GM12878 (cell line): ENCODE measurements at regions not wholly inside any gene's neighbourhood (a gene's known extent, or its start where the extent isn't known, plus 50 kb on each side); places are given as distances from the start of the nearest gene placed in this dataset.

Source experiments
- ATAC-seq: fragments of 200-7000 bp; cut with Tn5 transposase; 3 replicates; pipeline ENCODE4 v1.9.1; 2020; ENCODE audit warnings: mild to moderate bottlenecking, moderate library complexity
- BruUV-seq: library from RNA; stranded (reverse); fragments of 400-500 nt; replicated peaks from 2 replicates; lab custom pipeline; 2021; lab: Mats Ljungman, UMichigan
- CTCF ChIA-PET: fragments of 300-600 bp; sonication (Branson Sonifier 250); formaldehyde crosslinking; extraction: SDS; loops from one replicate; lab custom pipeline; 2021; ENCODE audit warnings: inconsistent platforms; lab: Yijun Ruan, JAX
- POLR2A ChIA-PET: fragments of 350-600 bp; formaldehyde crosslinking; extraction: SDS; loops from one replicate; lab custom pipeline; 2021; ENCODE audit warnings: inconsistent platforms; lab: Charles Lee
- RAD21 ChIA-PET: fragments of 300-600 bp; sonication (Branson Sonifier 250); formaldehyde crosslinking; loops from one replicate; lab custom pipeline; 2023; ENCODE audit warnings: antibody characterized with exemption; ENCODE audit not compliant: unreplicated experiment; lab: Charles Lee
- SMC1A ChIA-PET: fragments of 300-600 bp; sonication (Branson Sonifier 250); formaldehyde crosslinking; loops from one replicate; lab custom pipeline; 2023; ENCODE audit not compliant: unreplicated experiment, uncharacterized antibody; lab: Charles Lee
- DNase-seq: peaks from one replicate; pipeline ENCODE4 v3.0.0-alpha.2; 2011; ENCODE audit warnings: low read depth, low spot score
- FAIRE-seq: peaks from 3 replicates; lab custom pipeline; 2011; peaks lifted over from hg19 to GRCh38; lab: Jason Lieb, UNC
- H2AFZ ChIP-seq: 2 replicates; pipeline ENCODE4 v1.6.0; 2011; ENCODE audit warnings: low read depth, low read length, control low read depth; ENCODE audit not compliant: control insufficient read depth
- H3K27ac ChIP-seq: 2 replicates; pipeline ENCODE4 v1.5.1; 2011; ENCODE audit warnings: control low read depth; ENCODE audit not compliant: control insufficient read depth, insufficient read depth
- H3K27me3 ChIP-seq, 2 experiments: replicated peaks in 1 of 2; 2 replicates each; pipeline versions ENCODE4 v1.6.0 to v1.6.1; 2011; ENCODE audit warnings: low read length in 1 of 2; ENCODE audit not compliant: control insufficient read depth in 2 of 2, insufficient read depth in 2 of 2
- H3K36me3 ChIP-seq, 2 experiments: 2 replicates each; pipeline ENCODE4 v1.5.1; 2011; ENCODE audit warnings: low read length in 1 of 2; ENCODE audit not compliant: control insufficient read depth in 2 of 2, insufficient read depth in 2 of 2
- H3K4me1 ChIP-seq: 2 replicates; pipeline ENCODE4 v1.6.1; 2011; ENCODE audit warnings: mild to moderate bottlenecking, low read length, moderate library complexity, mixed read lengths; ENCODE audit not compliant: control insufficient read depth, insufficient read depth
- H3K4me2 ChIP-seq: 2 replicates; pipeline ENCODE4 v1.6.0; 2011; ENCODE audit warnings: control low read depth; ENCODE audit not compliant: control insufficient read depth, insufficient read depth
- H3K4me3 ChIP-seq: fragments of 200-600 bp; sonication (generic); 2 replicates; pipeline ENCODE4 v1.5.1; 2016
- H3K79me2 ChIP-seq: 2 replicates; pipeline ENCODE4 v1.6.0; 2011; ENCODE audit warnings: low read length; ENCODE audit not compliant: control insufficient read depth, insufficient read depth
- H3K9ac ChIP-seq: 2 replicates; pipeline ENCODE4 v1.8.0; 2011; ENCODE audit warnings: low read length, control low read depth, mixed read lengths; ENCODE audit not compliant: control insufficient read depth, insufficient read depth
- H3K9me3 ChIP-seq: replicated peaks from 3 replicates; pipeline ENCODE4 v1.5.1; 2011; ENCODE audit warnings: mild to moderate bottlenecking, low read length; ENCODE audit not compliant: control insufficient read depth, insufficient read depth
- H4K20me1 ChIP-seq: 2 replicates; pipeline ENCODE4 v1.6.0; 2011; ENCODE audit not compliant: control insufficient read depth, insufficient read depth
- CREB1 ChIP-seq: IDR thresholded peaks from 2 replicates; pipeline ENCODE4 v1.6.1; 2012; ENCODE audit warnings: low read depth, mild to moderate bottlenecking, inconsistent platforms
- KDM1A ChIP-seq: fragments of 200-600 bp; sonication (generic); IDR thresholded peaks from 2 replicates; pipeline ENCODE4 v1.6.1; 2016; ENCODE audit warnings: borderline replicate concordance
- WGBS: methylation state at CpG from one replicate; pipeline ENCODE4 v1.1.6; 2016; ENCODE audit warnings: low lambda C conversion rate; ENCODE audit not compliant: insufficient replicate concordance, insufficient coverage; ENCODE audit errors: missing lambda C conversion rate; 5-methylcytosine and 5-hydroxymethylcytosine counted together
- in situ Hi-C: fragments of 300-500 bp; cut with MboI; formaldehyde crosslinking; loops from 9 replicates; pipeline ENCODE4 v1.14.3; 2018; ENCODE audit warnings: mixed read lengths
- intact Hi-C: fragments of 100-400 bp; cut with micrococcal nuclease; formaldehyde crosslinking; loops from one replicate; pipeline ENCODE4 v1.14.2; 2022; ENCODE audit not compliant: unreplicated experiment
- TF ChIP-seq, protein P1 (sequence below): IDR thresholded peaks from 2 replicates; pipeline ENCODE4 v1.6.1; 2012; ENCODE audit warnings: mild to moderate bottlenecking, low read depth, low read length
- TF ChIP-seq, protein P2 (sequence below): fragments of 450-650 bp; IDR thresholded peaks from 2 replicates; pipeline ENCODE4 v1.6.1; 2017; ENCODE audit warnings: low read depth, mild to moderate bottlenecking, moderate library complexity
- TF ChIP-seq, protein P3 (sequence below): fragments of 450-650 bp; IDR thresholded peaks from 2 replicates; pipeline ENCODE4 v1.6.1; 2017; ENCODE audit warnings: borderline replicate concordance

DNA sequence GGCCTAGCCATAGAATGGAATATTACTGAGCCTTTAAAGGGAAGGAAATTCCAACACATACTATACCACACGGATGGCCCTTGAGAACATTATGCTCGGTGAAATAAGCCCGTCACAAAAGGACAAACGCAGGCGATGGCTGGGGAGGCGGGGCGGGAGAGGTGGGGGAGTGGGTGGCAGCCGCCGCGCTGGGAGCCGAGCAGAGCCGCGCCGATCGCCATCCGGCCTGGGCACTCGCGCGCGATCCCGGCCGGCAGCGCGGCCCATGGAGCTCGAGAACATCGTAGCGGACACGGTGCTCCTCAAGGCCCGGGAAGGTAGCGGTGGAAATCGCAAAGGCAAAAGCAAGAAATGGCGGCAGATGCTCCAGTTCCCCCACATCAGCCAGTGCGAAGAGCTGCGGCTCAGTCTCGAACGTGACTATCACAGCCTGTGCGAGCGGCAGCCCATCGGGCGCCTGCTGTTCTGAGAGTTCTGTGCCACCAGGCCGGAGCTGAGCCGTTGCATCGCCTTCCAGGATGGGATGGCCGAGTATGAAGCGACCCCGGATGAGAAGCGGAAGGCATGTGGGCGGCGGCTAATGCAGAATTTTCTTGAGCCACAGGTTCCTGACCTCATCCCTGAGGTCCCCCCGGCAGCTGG, 140.1 kb downstream of the ZDHHC20 start (continued):
- TF ChIP-seq, protein P1, sequence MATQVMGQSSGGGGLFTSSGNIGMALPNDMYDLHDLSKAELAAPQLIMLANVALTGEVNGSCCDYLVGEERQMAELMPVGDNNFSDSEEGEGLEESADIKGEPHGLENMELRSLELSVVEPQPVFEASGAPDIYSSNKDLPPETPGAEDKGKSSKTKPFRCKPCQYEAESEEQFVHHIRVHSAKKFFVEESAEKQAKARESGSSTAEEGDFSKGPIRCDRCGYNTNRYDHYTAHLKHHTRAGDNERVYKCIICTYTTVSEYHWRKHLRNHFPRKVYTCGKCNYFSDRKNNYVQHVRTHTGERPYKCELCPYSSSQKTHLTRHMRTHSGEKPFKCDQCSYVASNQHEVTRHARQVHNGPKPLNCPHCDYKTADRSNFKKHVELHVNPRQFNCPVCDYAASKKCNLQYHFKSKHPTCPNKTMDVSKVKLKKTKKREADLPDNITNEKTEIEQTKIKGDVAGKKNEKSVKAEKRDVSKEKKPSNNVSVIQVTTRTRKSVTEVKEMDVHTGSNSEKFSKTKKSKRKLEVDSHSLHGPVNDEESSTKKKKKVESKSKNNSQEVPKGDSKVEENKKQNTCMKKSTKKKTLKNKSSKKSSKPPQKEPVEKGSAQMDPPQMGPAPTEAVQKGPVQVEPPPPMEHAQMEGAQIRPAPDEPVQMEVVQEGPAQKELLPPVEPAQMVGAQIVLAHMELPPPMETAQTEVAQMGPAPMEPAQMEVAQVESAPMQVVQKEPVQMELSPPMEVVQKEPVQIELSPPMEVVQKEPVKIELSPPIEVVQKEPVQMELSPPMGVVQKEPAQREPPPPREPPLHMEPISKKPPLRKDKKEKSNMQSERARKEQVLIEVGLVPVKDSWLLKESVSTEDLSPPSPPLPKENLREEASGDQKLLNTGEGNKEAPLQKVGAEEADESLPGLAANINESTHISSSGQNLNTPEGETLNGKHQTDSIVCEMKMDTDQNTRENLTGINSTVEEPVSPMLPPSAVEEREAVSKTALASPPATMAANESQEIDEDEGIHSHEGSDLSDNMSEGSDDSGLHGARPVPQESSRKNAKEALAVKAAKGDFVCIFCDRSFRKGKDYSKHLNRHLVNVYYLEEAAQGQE, result no peak
- TF ChIP-seq KDM1A, result no peak

DNA sequence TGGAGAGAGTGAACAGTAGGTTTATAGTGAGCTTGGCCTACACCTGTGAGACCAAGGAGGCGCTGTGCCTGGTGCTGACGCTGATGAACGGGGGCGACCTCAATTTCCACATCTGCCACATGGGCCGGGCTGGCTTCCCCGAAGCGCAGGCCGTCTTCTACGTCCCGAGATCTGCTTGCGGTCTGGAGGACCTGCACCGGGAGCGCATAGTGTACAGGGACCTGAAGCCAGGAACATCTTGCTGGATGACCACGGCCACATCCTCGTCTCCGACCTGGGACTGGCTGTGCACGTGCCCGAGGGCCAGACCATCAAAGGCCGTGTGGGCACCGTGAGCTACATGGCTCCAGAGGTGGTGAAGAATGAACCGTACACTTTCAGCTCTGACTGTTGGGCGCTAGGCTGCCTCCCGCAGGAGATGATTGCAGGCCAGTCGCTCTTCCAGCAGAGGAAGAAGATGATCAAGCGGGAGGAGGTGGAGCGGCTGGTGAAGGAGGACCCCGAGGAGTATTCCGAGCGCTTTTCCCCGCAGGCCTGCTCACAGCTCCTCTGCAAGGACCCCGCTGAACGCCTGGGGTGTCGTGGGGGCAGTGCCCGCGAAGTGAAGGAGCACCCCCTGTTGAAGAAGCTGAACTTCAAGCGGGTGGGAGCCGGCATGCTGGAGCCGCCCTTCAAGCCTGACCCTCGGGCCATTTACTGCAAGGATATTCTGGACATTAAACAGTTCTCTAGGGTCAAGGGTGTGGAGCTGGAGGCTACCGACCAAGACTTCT, 139.0 kb downstream of the ZDHHC20 start:
- TF ChIP-seq CREB1, result no peak
- TF ChIP-seq, protein P2, sequence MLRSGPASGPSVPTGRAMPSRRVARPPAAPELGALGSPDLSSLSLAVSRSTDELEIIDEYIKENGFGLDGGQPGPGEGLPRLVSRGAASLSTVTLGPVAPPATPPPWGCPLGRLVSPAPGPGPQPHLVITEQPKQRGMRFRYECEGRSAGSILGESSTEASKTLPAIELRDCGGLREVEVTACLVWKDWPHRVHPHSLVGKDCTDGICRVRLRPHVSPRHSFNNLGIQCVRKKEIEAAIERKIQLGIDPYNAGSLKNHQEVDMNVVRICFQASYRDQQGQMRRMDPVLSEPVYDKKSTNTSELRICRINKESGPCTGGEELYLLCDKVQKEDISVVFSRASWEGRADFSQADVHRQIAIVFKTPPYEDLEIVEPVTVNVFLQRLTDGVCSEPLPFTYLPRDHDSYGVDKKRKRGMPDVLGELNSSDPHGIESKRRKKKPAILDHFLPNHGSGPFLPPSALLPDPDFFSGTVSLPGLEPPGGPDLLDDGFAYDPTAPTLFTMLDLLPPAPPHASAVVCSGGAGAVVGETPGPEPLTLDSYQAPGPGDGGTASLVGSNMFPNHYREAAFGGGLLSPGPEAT, result no peak
- TF ChIP-seq, protein P3, sequence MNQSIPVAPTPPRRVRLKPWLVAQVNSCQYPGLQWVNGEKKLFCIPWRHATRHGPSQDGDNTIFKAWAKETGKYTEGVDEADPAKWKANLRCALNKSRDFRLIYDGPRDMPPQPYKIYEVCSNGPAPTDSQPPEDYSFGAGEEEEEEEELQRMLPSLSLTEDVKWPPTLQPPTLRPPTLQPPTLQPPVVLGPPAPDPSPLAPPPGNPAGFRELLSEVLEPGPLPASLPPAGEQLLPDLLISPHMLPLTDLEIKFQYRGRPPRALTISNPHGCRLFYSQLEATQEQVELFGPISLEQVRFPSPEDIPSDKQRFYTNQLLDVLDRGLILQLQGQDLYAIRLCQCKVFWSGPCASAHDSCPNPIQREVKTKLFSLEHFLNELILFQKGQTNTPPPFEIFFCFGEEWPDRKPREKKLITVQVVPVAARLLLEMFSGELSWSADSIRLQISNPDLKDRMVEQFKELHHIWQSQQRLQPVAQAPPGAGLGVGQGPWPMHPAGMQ, result no peak
- Histone ChIP-seq H3K36me3 (no peaks in the 10 kb centered on the region), H4K20me1 (no peaks in the 10 kb centered on the region), H3K4me3 (no peak overlapping the region), H3K27ac (no peak overlapping the region), H3K9ac (no peak overlapping the region), H3K27me3 (no peaks in the 10 kb centered on the region), H2AFZ (no peak overlapping the region), H3K9me3 (no peaks in the 10 kb centered on the region; the same call in 2 of the 3 replicates), H3K4me1 (peaks cover 4% of the 10 kb centered on the region), H3K4me2 (no peak overlapping the region), H3K79me2 (no peaks in the 10 kb centered on the region)
- CTCF ChIA-PET, result no interaction called here
- in situ Hi-C loops, result no loop called here
- RAD21 ChIA-PET, result no interaction called here
- no TSS peak for BruUV-seq
- SMC1A ChIA-PET, result no interaction called here
- FAIRE-seq, result no peak
- WGBS, result 97% methylated on average over 40 of the region's 40 CpGs
- ATAC-seq, result no peak
- POLR2A ChIA-PET, result no interaction called here
- no peak for DNase-seq
- intact Hi-C loops, result no loop called here
